PC-3 (cell line): ENCODE measurements at regions not wholly inside any gene's neighbourhood (a gene's known extent, or its start where the extent isn't known, plus 50 kb on each side); places are given as distances from the start of the nearest gene placed in this dataset.

Experiments
- CTCF ChIP-seq: fragments of 300-600 bp; sonication (generic); conservative IDR thresholded peaks from 2 replicates; pipeline ENCODE4 v1.5.1; 2017; ENCODE audit warnings: antibody characterized with exemption, low read depth, mild to moderate bottlenecking, low read length
- EZH2phosphoT487 ChIP-seq: fragments of 300-600 bp; sonication (generic); IDR thresholded peaks from 2 replicates; pipeline ENCODE4 v1.6.1; 2018; ENCODE audit warnings: mild to moderate bottlenecking, antibody characterized with exemption, low read length, borderline replicate concordance

GRCh38 chr2:866887-867286 is 83.8 kb upstream of the SNTG2 start:
- TF ChIP-seq CTCF, result no peak
- no peak for TF ChIP-seq EZH2phosphoT487
